Tongue (tissue), 1 donor: ENCODE measurements at regions not wholly inside any gene's neighbourhood (a gene's known extent, or its start where the extent isn't known, plus 50 kb on each side); places are given as distances from the start of the nearest gene placed in this dataset.
A peak's percentile ranks its signal among the peaks of the same experiment; 100 is the strongest.

Experiments used
- DNase-seq: peaks from one replicate; pipeline ENCODE4 v3.0.0-alpha.2; 2015

GRCh38 chr6:170160628-170161611 is 130.0 kb downstream of the DLL1 start:
- no peak for DNase-seq

- no peak for DNase-seq
Observed at GRCh38 chr6:170160031-170160627, 130.7 kb downstream of the DLL1 start.

GRCh38 chr6:170159022-170159965 is 131.6 kb downstream of the DLL1 start:
- no peak for DNase-seq

GRCh38 chr6:170158296-170159021 is 132.4 kb downstream of the DLL1 start:
- no peak for DNase-seq

- no peak for DNase-seq
Observed at GRCh38 chr6:170157567-170158218, 133.2 kb downstream of the DLL1 start.

GRCh38 chr6:170156448-170157375 is 134.2 kb downstream of the DLL1 start:
- DNase-seq: no peak

- DNase-seq: no peak
Observed at GRCh38 chr6:170155464-170156196, 135.2 kb downstream of the DLL1 start.

GRCh38 chr6:170153436-170154319 is 137.2 kb downstream of the DLL1 start:
- no peak for DNase-seq

- DNase-seq: peak; percentile 81
Observed at GRCh38 chr6:170152989-170153388, 137.9 kb downstream of the DLL1 start.

GRCh38 chr6:170152124-170152926 is 138.6 kb downstream of the DLL1 start:
- peak; percentile 45 for DNase-seq

- no peak for DNase-seq
Observed at GRCh38 chr6:170151804-170152123, 139.1 kb downstream of the DLL1 start.

GRCh38 chr6:170151321-170151771 is 139.5 kb downstream of the DLL1 start:
- DNase-seq: no peak

GRCh38 chr6:170150590-170150945 is 140.3 kb downstream of the DLL1 start:
- no peak for DNase-seq

- DNase-seq: no peak
Observed at GRCh38 chr6:170149681-170150589, 140.9 kb downstream of the DLL1 start.

GRCh38 chr6:170148709-170149470 is 142.0 kb downstream of the DLL1 start:
- no peak for DNase-seq
